Caki2 (cell line): ENCODE measurements at regions not wholly inside any gene's neighbourhood (a gene's known extent, or its start where the extent isn't known, plus 50 kb on each side); places are given as distances from the start of the nearest gene placed in this dataset.

Experiments
- DNase-seq: peaks from one replicate; pipeline ENCODE4 v3.0.0-alpha.2; 2015; ENCODE audit warnings: low read depth
- in situ Hi-C: cut with HindIII; loops from 2 replicates; pipeline ENCODE4 v1.10.0; 2016; ENCODE audit warnings: low sequenced_read_pairs, low pct_unique_long_range_greater_than_20kb, mixed read lengths

DNA sequence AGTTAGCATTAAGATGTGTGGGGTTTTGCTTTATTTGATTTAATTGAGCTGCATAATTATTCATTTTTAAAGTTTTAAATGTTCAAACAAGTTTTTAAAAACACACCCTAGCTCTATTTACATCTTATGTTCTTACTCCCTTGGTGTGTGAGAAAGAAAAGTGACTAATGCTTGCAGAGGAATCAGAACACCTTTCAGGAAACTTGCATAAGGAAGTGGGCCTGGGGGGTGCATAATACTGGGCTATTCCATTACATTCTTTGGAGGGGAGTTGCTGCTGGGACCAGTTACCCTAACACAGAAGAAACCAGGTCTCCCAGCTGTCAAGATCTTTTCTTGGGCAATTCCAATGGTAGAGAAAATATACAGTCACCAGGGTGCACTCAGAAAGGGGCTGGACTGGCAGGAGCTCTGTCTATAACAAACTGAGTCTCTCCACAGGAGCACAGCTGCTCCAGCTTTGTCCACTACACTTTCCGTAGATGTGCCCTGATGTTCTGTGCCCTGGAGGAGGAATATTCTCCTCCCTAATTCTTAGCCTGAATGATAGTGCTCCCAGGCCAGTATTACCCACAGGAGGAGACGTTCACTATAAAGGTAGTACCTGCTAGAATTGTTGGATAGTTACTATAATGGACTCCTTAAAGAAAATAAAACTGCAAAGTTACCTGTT, 304.2 kb downstream of the CDC14C start:
- in situ Hi-C loops: no loop called here
- no peak for DNase-seq

- in situ Hi-C loops: no loop called here
- DNase-seq: no peak
Observed at GRCh38 chr7:49229246-49229645, 304.9 kb downstream of the CDC14C start.

DNA sequence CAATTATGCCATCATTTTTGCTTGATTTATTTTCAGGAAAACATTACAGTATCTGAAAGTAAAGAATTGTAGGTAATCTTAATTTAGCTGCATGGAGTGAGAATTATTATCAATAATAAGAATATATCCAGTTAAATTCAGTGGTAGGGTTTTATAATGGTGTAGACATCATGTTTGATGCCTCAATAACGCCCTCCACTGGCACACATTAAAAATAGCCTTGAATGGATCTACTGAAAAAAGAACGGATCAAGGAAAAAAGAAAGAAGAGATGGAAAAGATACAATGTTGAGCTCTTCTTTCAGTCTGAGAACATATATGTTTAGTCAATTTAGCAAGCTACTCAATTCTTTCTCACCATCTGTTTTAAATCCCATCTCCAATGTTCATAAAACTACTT, 319.2 kb downstream of the CDC14C start:
- in situ Hi-C loops: no loop called here
- DNase-seq: no peak

GRCh38 chr7:49244543-49244942, 320.2 kb downstream of the CDC14C start:
- in situ Hi-C loops: no loop called here
- no peak for DNase-seq

- no peak for DNase-seq
- in situ Hi-C loops: no loop called here
Observed at GRCh38 chr7:49245062-49245461, 320.7 kb downstream of the CDC14C start.

DNA sequence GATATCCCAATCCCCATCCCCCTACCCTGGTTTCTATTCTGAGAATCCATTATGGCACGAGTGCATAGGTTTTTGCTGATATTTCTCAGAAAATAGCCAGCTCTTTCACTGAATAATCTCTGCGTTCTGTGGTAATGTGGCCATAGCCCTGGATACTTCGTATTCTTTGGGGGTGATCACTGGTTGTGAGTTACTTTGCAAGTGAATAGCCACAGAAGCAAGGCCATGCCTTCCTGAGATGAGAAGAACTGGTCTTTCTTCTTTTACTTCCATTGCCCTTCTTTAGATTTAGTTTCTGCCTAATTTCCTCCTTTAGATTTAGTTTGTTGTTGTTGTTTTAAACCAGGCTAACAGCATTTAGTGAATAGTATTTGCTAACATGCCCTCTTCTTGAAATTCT, 323.4 kb downstream of the CDC14C start:
- in situ Hi-C loops: no loop called here
- no peak for DNase-seq

DNA sequence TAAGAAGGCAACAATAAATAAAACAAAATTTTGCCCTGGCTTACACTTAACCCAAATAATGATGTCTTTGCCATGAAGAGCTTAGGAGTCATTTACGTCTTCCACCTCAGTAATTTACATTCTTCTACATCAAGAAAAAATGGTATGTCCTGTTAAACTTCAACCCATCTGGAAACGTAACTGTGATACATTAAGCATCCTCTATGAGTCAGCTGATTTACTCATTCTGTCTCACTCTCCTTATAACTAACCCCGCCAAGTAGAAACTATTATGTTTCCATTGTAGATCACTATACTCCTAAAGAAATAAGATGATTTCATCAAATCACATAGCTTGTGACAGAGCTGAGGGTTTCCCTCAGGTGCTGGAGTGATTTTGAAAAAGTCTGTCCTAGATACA, 330.7 kb downstream of the CDC14C start:
- DNase-seq: peak; percentile 76
- in situ Hi-C loops: no loop called here

DNA sequence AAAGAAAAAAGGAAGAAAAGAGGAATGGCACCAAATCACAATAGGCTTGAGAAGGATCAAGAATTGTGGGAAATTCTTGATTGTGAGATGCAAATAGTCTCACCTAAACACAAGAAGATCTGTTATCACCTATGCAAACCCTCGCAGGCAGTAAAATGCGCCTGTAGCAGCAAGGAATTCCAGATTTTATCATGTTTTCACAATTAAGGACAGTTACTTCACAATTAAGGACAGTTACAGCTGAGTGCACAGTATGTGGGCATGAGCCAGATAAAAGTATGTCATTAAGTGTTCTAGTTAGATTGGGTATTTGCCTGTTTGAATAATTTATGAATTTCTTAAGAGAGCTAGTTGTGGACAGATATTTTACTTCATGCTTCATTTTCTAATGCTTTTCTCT, 336.2 kb downstream of the CDC14C start:
- no peak for DNase-seq

DNA sequence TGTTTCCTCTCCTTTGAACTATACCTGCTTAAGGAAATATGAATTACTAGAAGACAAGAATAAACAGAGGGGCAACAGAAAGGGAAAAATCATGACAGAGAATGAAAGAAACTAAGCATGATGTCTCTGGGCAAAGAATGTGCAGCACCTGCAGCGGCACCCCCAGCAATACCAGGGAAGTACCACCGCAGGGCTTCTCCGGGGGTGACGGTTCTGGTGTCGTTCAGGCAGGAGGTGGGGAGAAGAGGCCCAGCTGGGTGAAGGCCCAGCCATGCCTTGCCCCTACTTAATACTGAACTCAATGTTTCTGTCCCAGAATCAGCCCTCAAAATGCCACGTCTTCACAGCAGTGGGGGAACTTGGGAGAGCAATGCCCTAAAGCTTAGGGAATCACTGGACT, 337.6 kb downstream of the CDC14C start:
- DNase-seq: no peak
- in situ Hi-C loops: no loop called here

More for the DNA sequence above, 336.2 kb downstream of the CDC14C start:
- in situ Hi-C loops: no loop called here

DNA sequence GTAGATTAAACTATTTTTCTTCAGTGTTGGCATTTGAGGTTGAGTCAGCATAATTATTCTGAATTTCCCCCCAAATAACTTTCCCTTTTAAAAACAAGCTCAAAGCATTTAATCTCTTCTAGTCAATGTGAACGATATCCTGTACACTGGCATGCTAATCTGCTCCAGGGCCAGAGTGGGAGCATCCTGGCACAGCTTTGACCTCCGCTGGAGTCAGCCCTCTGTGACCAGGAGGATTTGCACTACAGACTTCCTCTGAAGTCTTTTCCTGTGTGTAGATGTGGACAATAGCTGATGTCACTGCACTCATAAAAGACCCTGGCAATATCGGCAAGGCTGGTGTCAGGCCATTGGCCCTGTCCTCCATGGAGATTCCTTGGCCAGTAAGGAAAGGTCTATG, 340.2 kb downstream of the CDC14C start:
- in situ Hi-C loops: no loop called here
- DNase-seq: no peak

DNA sequence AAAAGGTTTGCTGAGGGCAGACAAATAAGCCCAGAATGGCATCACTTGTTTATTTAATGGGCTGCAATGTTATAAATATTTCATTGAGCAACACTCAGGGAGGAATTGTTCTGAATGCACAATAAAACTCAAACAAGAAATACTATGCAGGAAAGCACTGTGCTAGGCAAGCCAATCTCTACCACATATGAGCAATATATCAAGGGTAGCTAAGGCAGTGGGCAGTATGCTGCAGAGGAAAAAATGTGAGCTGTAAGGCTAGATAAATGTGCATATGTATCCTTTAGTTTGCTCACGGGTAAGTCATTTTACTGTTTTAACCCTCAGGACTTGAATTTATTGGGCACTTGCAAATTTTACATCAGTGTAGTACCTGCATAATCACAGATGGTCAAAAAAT, 349.6 kb downstream of the CDC14C start:
- in situ Hi-C loops: no loop called here

DNA sequence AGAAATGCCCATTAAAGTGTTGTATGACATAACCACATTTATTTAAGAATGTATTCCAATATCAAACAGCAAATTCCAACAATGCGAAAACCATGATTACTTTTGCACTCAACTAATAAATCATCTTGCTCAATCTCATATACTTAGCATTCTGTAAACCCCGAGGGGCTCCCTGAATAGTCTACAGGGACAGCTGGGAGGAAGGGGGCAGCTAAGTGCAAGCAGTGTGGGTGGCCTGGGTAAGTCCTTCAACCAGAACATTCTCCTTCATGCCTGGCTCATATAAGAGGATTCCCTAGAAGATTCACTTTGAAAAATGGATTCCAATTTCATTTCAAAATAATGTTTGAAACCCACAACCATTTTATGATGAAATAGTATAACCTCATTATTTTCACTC, 355.5 kb downstream of the CDC14C start:
- no peak for DNase-seq
- in situ Hi-C loops: no loop called here

More for the DNA sequence above, 349.6 kb downstream of the CDC14C start:
- DNase-seq: no peak

DNA sequence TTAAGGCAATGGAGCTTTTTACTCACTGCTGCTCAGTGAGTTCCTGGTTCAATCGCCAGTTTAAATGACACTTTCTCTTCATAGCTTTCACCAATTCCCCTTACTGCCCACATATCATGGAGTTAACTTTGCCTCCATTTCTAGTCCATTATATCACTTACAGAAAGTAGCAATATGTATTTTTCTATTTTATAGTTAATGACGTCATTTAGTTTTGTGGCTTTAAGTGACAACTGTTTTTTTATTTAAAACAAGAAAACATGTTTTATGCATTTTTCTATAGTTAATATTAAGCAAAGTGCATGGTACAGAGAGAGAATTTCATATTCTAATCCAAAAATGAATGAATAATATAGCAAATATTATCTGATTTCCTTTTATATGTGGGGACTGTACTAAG, 363.3 kb downstream of the CDC14C start:
- no peak for DNase-seq
- in situ Hi-C loops: no loop called here

GRCh38 chr7:49294611-49295010, 370.3 kb downstream of the CDC14C start:
- no peak for DNase-seq
- in situ Hi-C loops: no loop called here

DNA sequence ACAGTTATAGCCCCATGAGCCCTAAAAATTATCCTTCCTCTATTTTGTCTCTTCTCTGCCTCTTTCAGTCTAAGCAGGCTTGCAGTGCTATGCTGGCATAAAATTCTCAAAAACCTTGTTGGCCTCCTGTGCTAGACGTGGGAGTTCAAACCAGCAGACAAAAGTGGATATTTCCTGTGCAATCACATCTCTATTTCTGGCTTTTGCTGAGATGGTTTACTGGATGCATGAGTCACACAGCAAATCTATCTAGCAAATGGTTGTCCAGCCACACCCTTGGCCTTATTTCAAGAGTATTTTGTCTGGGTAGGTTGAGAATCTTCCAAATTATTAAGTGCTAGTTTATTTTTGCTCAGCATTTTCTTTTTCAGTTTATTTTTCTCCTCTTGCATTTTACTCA, 370.8 kb downstream of the CDC14C start:
- in situ Hi-C loops: no loop called here
- peak; percentile 1 for DNase-seq

DNA sequence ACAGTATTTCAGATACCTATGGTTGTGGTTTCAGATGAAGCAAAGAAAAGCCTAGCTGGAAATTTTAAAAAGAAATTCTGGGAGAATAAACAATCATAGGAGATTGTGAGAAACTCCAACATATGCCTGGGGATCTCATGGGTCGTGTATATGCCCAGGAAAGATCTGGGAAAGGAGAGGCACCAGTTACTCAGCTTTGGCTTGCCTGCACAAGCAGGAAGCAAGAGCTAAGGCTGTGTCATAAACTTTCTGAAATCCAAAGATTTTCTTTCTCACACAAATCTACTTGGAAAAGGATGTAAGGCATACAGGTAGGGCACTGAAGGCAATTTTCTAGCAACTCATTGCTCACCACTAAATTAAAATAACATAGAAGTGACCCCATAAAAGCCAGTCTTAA, 373.6 kb downstream of the CDC14C start:
- DNase-seq: no peak
- in situ Hi-C loops: no loop called here

GRCh38 chr7:49308787-49309186, 384.4 kb downstream of the CDC14C start:
- no peak for DNase-seq
- in situ Hi-C loops: no loop called here

DNA sequence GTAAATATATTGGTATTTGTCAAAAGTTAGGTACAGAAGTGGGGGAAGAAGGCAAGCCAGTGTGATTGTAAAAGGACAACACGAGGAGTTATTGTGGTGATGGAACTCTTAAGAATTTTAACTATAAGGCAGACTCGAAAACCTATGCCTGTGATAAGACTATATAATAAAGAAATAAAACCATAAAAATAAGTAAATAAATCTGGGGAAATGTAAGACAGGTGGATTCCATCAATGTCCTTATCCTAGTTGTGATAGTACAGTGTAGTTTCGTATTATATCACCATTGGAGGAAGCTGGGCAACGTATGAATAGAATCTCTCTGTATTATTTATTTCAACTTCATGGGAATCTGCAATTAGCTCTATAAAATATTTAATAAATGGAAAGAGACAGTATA, 395.7 kb downstream of the CDC14C start:
- DNase-seq: no peak
- in situ Hi-C loops: no loop called here

- no peak for DNase-seq
- in situ Hi-C loops: no loop called here
Observed at GRCh38 chr7:49321843-49322242, 397.5 kb downstream of the CDC14C start.

- no peak for DNase-seq
- in situ Hi-C loops: no loop called here
Observed at GRCh38 chr7:49322476-49322875, 398.1 kb downstream of the CDC14C start.

DNA sequence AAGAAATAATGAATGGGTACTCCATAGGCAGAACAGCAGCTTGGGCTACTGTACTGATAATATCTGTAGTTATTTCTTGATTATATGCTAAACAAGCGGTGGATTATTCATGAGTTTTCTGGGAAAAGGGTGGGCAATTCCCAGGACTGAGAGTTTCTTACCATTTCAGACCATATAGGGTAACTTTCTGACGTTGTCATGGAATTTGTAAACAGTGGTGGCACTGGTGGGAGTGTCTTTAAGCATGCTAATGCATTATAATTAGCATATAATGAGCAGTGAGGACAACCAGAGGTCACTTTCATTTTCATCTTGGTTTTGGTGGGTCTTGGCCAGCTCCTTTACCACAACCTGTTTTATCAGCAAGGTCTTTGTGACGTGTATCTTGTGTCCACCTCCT, 399.7 kb downstream of the CDC14C start:
- DNase-seq: no peak
- in situ Hi-C loops: no loop called here
